ENCODE measurements at regions not wholly inside any gene's neighbourhood (a gene's known extent, or its start where the extent isn't known, plus 50 kb on each side); places are given as distances from the start of the nearest gene placed in this dataset.

GRCh38 chr11:90844041-90844440 is 621.2 kb upstream of the CHORDC1 start:
- DNase-seq (ENCODE audit: low spot score), result no peak

- no peak for DNase-seq (ENCODE audit: low spot score)
Measured at GRCh38 chr11:90842681-90843080, 619.8 kb upstream of the CHORDC1 start.

- no peak for DNase-seq (ENCODE audit: low spot score)
Measured at GRCh38 chr11:90840071-90840470, 617.2 kb upstream of the CHORDC1 start.

- no peak for DNase-seq (ENCODE audit: low spot score)
Measured at GRCh38 chr11:90836031-90836430, 613.2 kb upstream of the CHORDC1 start.

- no peak for DNase-seq (ENCODE audit: low spot score)
Measured at GRCh38 chr11:90823446-90823845, 600.6 kb upstream of the CHORDC1 start.

GRCh38 chr11:90822996-90823395 is 600.1 kb upstream of the CHORDC1 start:
- no peak for DNase-seq (ENCODE audit: low spot score)

GRCh38 chr11:90818196-90818745 is 595.4 kb upstream of the CHORDC1 start:
- DNase-seq (ENCODE audit: low spot score), result no peak

- no peak for DNase-seq (ENCODE audit: low spot score)
Measured at GRCh38 chr11:90809581-90809980, 586.7 kb upstream of the CHORDC1 start.

- DNase-seq (ENCODE audit: low spot score), result no peak
Measured at GRCh38 chr11:90805172-90805571, 582.3 kb upstream of the CHORDC1 start.

- DNase-seq (ENCODE audit: low spot score), result no peak
Measured at GRCh38 chr11:90803831-90804230, 581.0 kb upstream of the CHORDC1 start.

GRCh38 chr11:90803366-90803765 is 580.5 kb upstream of the CHORDC1 start:
- DNase-seq (ENCODE audit: low spot score), result no peak

GRCh38 chr11:90798769-90799168 is 575.9 kb upstream of the CHORDC1 start:
- DNase-seq (ENCODE audit: low spot score), result no peak

GRCh38 chr11:90795746-90796145 is 572.9 kb upstream of the CHORDC1 start:
- DNase-seq (ENCODE audit: low spot score), result no peak

GRCh38 chr11:90788961-90789360 is 566.1 kb upstream of the CHORDC1 start:
- no peak for DNase-seq (ENCODE audit: low spot score)

- no peak for DNase-seq (ENCODE audit: low spot score)
Measured at GRCh38 chr11:90784241-90784814, 561.5 kb upstream of the CHORDC1 start.

GRCh38 chr11:90783111-90783510 is 560.3 kb upstream of the CHORDC1 start:
- DNase-seq (ENCODE audit: low spot score), result no peak

GRCh38 chr11:90779098-90779497 is 556.2 kb upstream of the CHORDC1 start:
- DNase-seq (ENCODE audit: low spot score), result no peak

- no peak for DNase-seq (ENCODE audit: low spot score)
Measured at GRCh38 chr11:90775567-90776165, 552.8 kb upstream of the CHORDC1 start.

- no peak for DNase-seq (ENCODE audit: low spot score)
Measured at GRCh38 chr11:90774727-90775566, 552.1 kb upstream of the CHORDC1 start.

GRCh38 chr11:90770007-90770406 is 547.2 kb upstream of the CHORDC1 start:
- DNase-seq (ENCODE audit: low spot score), result no peak

GRCh38 chr11:90766121-90766520 is 543.3 kb upstream of the CHORDC1 start:
- no peak for DNase-seq (ENCODE audit: low spot score)

- no peak for DNase-seq (ENCODE audit: low spot score)
Measured at GRCh38 chr11:90764691-90765090, 541.8 kb upstream of the CHORDC1 start.
